Lower lobe of right lung (tissue), 2 donors: ENCODE measurements at regions not wholly inside any gene's neighbourhood (a gene's known extent, or its start where the extent isn't known, plus 50 kb on each side); places are given as distances from the start of the nearest gene placed in this dataset.

Experiments
- ATAC-seq, 2 donors: fragments of 200-7000 bp; cut with Tn5 transposase; one replicate each; pipeline ENCODE4 v1.9.1; 2020 to 2022; ENCODE audit warnings: mild to moderate bottlenecking in 2 of 2, moderate library complexity in 2 of 2
- DNase-seq: peaks from one replicate; pipeline ENCODE4 v3.0.0-alpha.2; 2020
- H3K27ac ChIP-seq: fragments of 200-600 bp; one replicate; pipeline ENCODE4 v1.8.0; 2022
- H3K27me3 ChIP-seq: fragments of 200-600 bp; one replicate; pipeline ENCODE4 v1.8.0; 2022; ENCODE audit warnings: low read depth
- H3K36me3 ChIP-seq: fragments of 200-600 bp; one replicate; pipeline ENCODE4 v1.8.0; 2022; ENCODE audit warnings: mild to moderate bottlenecking
- H3K4me1 ChIP-seq: fragments of 200-600 bp; one replicate; pipeline ENCODE4 v1.8.0; 2022
- H3K4me3 ChIP-seq: fragments of 200-600 bp; one replicate; pipeline ENCODE4 v1.8.0; 2022; ENCODE audit warnings: mild to moderate bottlenecking
- H3K9me3 ChIP-seq: fragments of 200-600 bp; one replicate; pipeline ENCODE4 v1.8.0; 2022
- CTCF ChIP-seq: fragments of 200-600 bp; IDR thresholded peaks from one replicate; pipeline ENCODE4 v1.8.0; 2022; ENCODE audit warnings: antibody characterized with exemption, mild to moderate bottlenecking
- intact Hi-C: fragments of 100-400 bp; cut with DNase I; formaldehyde crosslinking; loops from one replicate; pipeline ENCODE4 v1.11.0; 2022
- donor health status: DM: no; HTN: yes; CAD: no; lungs with severe emphysema.

DNA sequence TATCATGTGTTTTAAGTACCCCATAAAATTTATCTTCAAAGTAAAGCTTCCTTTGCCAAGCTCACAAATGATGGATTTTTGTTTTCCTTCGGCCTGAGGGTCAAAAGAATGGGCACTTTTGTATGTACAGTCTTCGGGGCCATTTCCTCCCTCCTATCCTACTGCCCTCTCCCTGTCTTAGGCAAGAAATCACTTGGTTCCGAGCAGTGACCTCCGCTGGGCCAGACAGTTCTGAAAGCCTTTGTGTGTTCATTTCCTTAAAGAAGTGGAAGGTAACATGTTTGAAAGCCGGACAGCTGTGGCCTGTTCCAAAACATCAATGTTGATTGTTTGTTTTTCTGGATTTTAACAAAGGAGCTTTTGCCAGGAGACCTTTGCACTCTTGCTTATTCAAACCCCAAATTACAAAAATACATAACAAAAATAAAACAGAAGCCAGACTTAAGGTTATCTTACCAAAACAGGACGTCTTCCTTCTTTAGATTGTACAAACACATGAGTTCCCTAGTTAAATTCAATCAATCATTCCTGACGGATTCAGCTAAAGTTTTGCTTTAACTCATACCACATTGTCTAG is 110.6 kb upstream of the LIMCH1 start:
- Histone ChIP-seq H3K4me1 (peaks cover 80% of the 10 kb centered on the region), H3K9me3 (no peaks in the 10 kb centered on the region), H3K4me3 (no peak overlapping the region), H3K36me3 (no peaks in the 10 kb centered on the region), H3K27me3 (no peaks in the 10 kb centered on the region), H3K27ac (peak overlapping the region; percentile 60)
- intact Hi-C loops = no loop called here
- DNase-seq (no peak), ATAC-seq (peak; percentile 40 to 42)
- TF ChIP-seq CTCF = no peak

DNA sequence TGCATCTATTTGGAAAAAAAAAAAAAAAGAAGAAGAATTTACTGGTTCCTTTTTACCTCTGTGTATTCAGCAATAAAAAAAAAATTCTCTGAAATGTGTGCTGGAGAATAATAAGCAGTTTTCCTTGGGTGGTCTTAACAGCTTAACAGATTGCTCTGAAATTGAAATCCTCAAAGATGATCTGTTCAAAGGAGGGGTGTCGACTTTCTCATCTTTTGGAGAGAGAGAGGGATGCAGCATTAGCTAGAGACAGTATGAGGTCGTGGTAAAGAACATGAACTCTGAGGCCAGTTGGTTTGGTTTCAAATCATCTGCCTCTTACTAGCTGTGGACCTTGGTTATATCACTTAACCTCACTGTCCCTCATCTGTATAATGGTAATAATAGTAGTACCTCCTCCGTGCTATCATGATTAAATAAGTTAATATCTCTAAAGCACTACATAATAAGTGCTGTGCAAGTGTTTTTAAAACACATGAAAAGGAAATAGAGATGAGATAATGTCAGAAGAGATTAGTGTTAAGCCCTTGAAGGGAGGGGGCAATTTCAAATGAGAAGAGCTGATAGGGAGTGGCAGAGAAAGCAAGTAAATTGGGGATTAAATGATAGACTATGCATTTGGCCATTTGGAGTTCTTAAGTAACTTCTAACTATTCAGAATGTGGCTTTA is 109.9 kb upstream of the LIMCH1 start:
- no peak for TF ChIP-seq CTCF
- DNase-seq = no peak
- Histone ChIP-seq H3K4me1 (peaks cover 87% of the 10 kb centered on the region), H3K27ac (peak overlapping the region; percentile 60), H3K27me3 (no peaks in the 10 kb centered on the region), H3K4me3 (no peak overlapping the region), H3K36me3 (no peaks in the 10 kb centered on the region), H3K9me3 (no peaks in the 10 kb centered on the region)
- intact Hi-C loops = no loop called here
- ATAC-seq = no peak

GRCh38 chr4:41428601-41429279 is 109.2 kb upstream of the LIMCH1 start:
- intact Hi-C loops = no loop called here
- H3K27ac ChIP-seq = peak overlapping the region; percentile 60
- H3K27me3 ChIP-seq = no peaks in the 10 kb centered on the region
- H3K36me3 ChIP-seq = no peaks in the 10 kb centered on the region
- ATAC-seq (peak; percentile 67), DNase-seq (no peak)
- no peaks in the 10 kb centered on the region for H3K9me3 ChIP-seq
- no peak overlapping the region for H3K4me3 ChIP-seq
- no peak for TF ChIP-seq CTCF
- peaks cover 92% of the 10 kb centered on the region for H3K4me1 ChIP-seq

DNA sequence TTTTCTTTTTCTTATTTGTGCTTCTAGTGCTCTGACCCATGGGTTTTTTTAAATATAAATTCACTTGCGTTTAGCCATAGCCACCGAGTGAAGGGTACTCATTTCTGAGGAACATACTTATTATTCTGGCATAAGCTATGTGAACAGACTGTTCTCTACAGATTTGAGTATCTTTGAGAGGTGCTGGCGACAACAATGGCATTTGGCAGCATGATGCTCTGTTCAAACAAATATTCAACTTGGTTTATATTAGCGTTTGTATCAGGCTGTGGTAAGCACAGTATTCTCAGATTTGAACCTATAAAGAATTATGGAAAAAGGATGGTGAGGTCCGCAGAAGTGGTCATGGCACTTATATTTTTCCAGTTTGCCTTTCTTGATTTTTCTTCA is 108.7 kb upstream of the LIMCH1 start:
- no peak for DNase-seq
- Histone ChIP-seq H3K27me3 (no peaks in the 10 kb centered on the region), H3K4me1 (peaks cover 88% of the 10 kb centered on the region), H3K27ac (peak overlapping the region; percentile 60), H3K36me3 (no peaks in the 10 kb centered on the region), H3K4me3 (no peak overlapping the region), H3K9me3 (no peaks in the 10 kb centered on the region)
- ATAC-seq = peak; percentile 67 to 77
- intact Hi-C loops = no loop called here
- TF ChIP-seq CTCF = no peak

DNA sequence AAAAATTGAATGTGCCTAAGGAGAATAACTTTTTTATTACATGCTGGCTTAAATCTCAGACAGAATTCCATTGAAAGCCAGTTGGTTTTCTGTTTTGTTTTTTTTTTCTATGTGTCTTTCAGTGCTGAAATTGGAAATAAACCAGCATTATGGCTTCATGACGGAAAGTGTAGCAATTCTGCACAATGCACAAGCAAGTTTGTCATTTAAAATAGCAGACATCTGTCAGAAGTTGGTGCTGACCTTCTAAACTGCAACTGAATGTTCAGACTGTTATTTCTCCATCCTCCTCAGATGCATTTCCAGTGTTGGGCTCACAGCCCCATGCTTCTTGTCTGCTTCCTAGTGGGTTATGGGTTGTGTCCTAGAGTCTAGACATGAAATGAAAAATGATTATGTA is 107.2 kb upstream of the LIMCH1 start:
- Histone ChIP-seq H3K4me1 (peaks cover 73% of the 10 kb centered on the region), H3K27ac (peak overlapping the region; percentile 28)
- ATAC-seq = no peak

More for the DNA sequence above, 107.2 kb upstream of the LIMCH1 start:
- intact Hi-C loops = no loop called here
- no peak for DNase-seq
- TF ChIP-seq CTCF = no peak
- Histone ChIP-seq H3K9me3 (no peaks in the 10 kb centered on the region), H3K36me3 (no peaks in the 10 kb centered on the region), H3K27me3 (no peaks in the 10 kb centered on the region), H3K4me3 (no peak overlapping the region)
